Progenitor cell of endocrine pancreas (in vitro differentiated cells): ENCODE measurements at regions not wholly inside any gene's neighbourhood (a gene's known extent, or its start where the extent isn't known, plus 50 kb on each side); places are given as distances from the start of the nearest gene placed in this dataset.

ENCODE experiments used
- DNase-seq: peaks from one replicate; pipeline ENCODE4 v3.0.0; 2021; ENCODE audit warnings: low spot score; ENCODE audit not compliant: unreplicated experiment
- H3K27ac Mint-ChIP-seq: 2 replicates; pipeline ENCODE4 v1.8.0; 2021; ENCODE audit warnings: mild to moderate bottlenecking, moderate library complexity, mixed read lengths
- H3K27me3 Mint-ChIP-seq: 2 replicates; pipeline ENCODE4 v1.8.0; 2021; ENCODE audit warnings: mixed read lengths
- H3K36me3 Mint-ChIP-seq: 2 replicates; pipeline ENCODE4 v1.8.0; 2022; ENCODE audit warnings: mixed read lengths; ENCODE audit not compliant: insufficient read depth
- H3K4me1 Mint-ChIP-seq: 2 replicates; pipeline ENCODE4 v1.8.0; 2021; ENCODE audit warnings: low read depth, mixed read lengths
- H3K4me3 Mint-ChIP-seq: 2 replicates; pipeline ENCODE4 v1.8.0; 2021; ENCODE audit warnings: low read depth, mild to moderate bottlenecking, moderate library complexity, mixed read lengths
- H3K9me3 Mint-ChIP-seq: 2 replicates; pipeline ENCODE4 v1.8.0; 2021; ENCODE audit warnings: low read depth, mixed read lengths
- CTCF ChIP-seq: fragments of 200-600 bp; sonication (generic); IDR thresholded peaks from one replicate; pipeline ENCODE4 v1.5.0; 2021; ENCODE audit warnings: antibody characterized with exemption, mild to moderate bottlenecking; ENCODE audit not compliant: unreplicated experiment

GRCh38 chr9:79140751-79141150 lies 431.0 kb upstream of the TLE4 start:
- H3K36me3 Mint-ChIP-seq, result no peaks in the 10 kb centered on the region
- no peaks in the 10 kb centered on the region for H3K9me3 Mint-ChIP-seq
- no peak overlapping the region for H3K4me3 Mint-ChIP-seq
- no peak for DNase-seq
- H3K27me3 Mint-ChIP-seq, result peaks cover 23% of the 10 kb centered on the region
- no peak for TF ChIP-seq CTCF
- peaks cover 6% of the 10 kb centered on the region for H3K4me1 Mint-ChIP-seq
- H3K27ac Mint-ChIP-seq, result no peak overlapping the region

- no peaks in the 10 kb centered on the region for H3K9me3 Mint-ChIP-seq
These were observed 428.6 kb upstream of the TLE4 start for GRCh38 chr9:79143211-79143610.

GRCh38 chr9:79145442-79145841 lies 426.3 kb upstream of the TLE4 start:
- H3K27me3 Mint-ChIP-seq, result peaks cover 43% of the 10 kb centered on the region
- peaks cover 6% of the 10 kb centered on the region for H3K4me1 Mint-ChIP-seq
- H3K4me3 Mint-ChIP-seq, result no peak overlapping the region
- H3K27ac Mint-ChIP-seq, result no peak overlapping the region
- H3K36me3 Mint-ChIP-seq, result no peaks in the 10 kb centered on the region
- no peak for TF ChIP-seq CTCF
- DNase-seq, result no peak
- H3K9me3 Mint-ChIP-seq, result no peaks in the 10 kb centered on the region

More at GRCh38 chr9:79143211-79143610, 428.6 kb upstream of the TLE4 start:
- TF ChIP-seq CTCF, result no peak
- Mint-ChIP-seq H3K27ac (no peak overlapping the region), H3K4me3 (no peak overlapping the region), H3K27me3 (peaks cover 41% of the 10 kb centered on the region), H3K36me3 (no peaks in the 10 kb centered on the region), H3K4me1 (peaks cover 6% of the 10 kb centered on the region)
- no peak for DNase-seq

- no peak for TF ChIP-seq CTCF
- Mint-ChIP-seq H3K36me3 (no peaks in the 10 kb centered on the region), H3K27ac (no peak overlapping the region), H3K27me3 (peaks cover 34% of the 10 kb centered on the region), H3K4me1 (peaks cover 2% of the 10 kb centered on the region), H3K9me3 (peaks cover 2% of the 10 kb centered on the region), H3K4me3 (no peak overlapping the region)
- no peak for DNase-seq
These were observed 422.2 kb upstream of the TLE4 start for GRCh38 chr9:79149585-79149984.

GRCh38 chr9:79151791-79152190 lies 420.0 kb upstream of the TLE4 start:
- no peak for TF ChIP-seq CTCF
- Mint-ChIP-seq H3K4me1 (peaks cover 2% of the 10 kb centered on the region), H3K36me3 (no peaks in the 10 kb centered on the region), H3K27me3 (peaks cover 24% of the 10 kb centered on the region), H3K9me3 (peaks cover 2% of the 10 kb centered on the region), H3K4me3 (no peak overlapping the region), H3K27ac (no peak overlapping the region)
- no peak for DNase-seq

- no peak for TF ChIP-seq CTCF
- Mint-ChIP-seq H3K27me3 (peaks cover 20% of the 10 kb centered on the region), H3K36me3 (no peaks in the 10 kb centered on the region), H3K4me3 (no peak overlapping the region), H3K4me1 (peaks cover 2% of the 10 kb centered on the region), H3K27ac (no peak overlapping the region), H3K9me3 (peaks cover 2% of the 10 kb centered on the region)
- DNase-seq, result no peak
These were observed 419.5 kb upstream of the TLE4 start for GRCh38 chr9:79152306-79152705.
